GM18508 (cell line): ENCODE measurements at regions not wholly inside any gene's neighbourhood (a gene's known extent, or its start where the extent isn't known, plus 50 kb on each side); places are given as distances from the start of the nearest gene placed in this dataset.

Source experiments
- ATAC-seq: cut with Tn5 transposase; IDR thresholded peaks from one replicate; pipeline ENCODE4 v1.9.1; 2021; ENCODE audit warnings: moderate number of reproducible peaks; ENCODE audit not compliant: insufficient read depth, unreplicated experiment

GRCh38 chr3:28860307-28860706 lies 420.6 kb upstream of the RBMS3 start:
- ATAC-seq, result no peak

GRCh38 chr3:28863186-28863585 lies 417.7 kb upstream of the RBMS3 start:
- no peak for ATAC-seq

GRCh38 chr3:28867836-28868235 lies 413.0 kb upstream of the RBMS3 start:
- no peak for ATAC-seq

DNA sequence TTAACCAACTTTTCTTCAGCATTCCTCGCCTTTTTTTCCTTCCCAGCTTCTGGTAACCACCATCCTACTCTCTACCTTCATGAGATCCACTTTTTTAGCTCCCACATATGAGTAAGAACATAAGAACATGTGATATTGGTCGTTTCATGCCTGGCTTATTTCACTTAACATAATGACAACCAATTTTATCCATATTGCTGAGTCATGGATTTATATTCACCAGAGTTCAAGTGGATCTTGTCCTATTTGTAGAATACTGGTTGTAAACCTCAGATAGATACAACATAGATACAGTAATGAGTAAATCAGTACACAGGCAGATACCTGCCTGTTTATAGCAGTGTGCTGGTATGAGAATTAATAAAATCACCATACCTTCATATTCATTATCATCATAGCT lies 412.0 kb upstream of the RBMS3 start:
- no peak for ATAC-seq

GRCh38 chr3:28877912-28878311 lies 403.0 kb upstream of the RBMS3 start:
- no peak for ATAC-seq

DNA sequence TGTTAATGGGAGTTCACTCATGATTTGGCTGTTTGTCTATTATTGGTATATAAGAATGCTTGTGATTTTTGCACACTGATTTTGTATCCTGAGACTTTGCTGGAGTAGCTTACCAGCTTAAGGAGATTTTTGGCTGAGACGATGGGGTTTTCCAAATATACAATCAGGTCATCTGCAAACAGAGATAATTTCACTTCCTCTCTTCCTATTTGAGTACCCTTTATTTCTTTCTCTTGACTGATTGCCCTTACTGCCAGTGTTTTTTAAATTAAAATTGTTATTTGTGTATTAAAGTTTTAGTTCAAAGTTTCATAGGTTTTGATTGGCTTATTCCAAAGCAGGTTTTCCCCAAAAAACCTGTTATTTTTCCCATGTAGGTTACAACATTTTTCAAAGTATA lies 390.5 kb upstream of the RBMS3 start:
- ATAC-seq, result no peak

DNA sequence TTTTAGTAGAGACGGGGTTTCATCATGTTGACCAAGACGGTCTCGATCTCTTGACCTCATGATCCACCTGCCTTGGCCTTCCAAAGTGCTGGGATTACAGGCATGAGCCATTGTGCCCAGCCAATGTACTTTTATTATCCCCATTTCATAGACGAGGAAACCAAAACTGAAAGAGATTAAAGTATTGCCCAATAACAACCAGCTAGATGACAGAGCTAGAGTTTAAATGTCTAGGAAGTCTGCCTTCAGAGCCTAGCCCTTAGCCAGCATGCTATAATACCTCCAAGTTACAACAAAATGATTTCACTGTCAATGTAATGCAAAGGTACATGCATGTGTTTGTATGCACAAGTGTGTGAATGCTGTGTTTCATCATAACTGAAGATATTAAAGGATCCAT lies 389.4 kb upstream of the RBMS3 start:
- ATAC-seq, result no peak

- ATAC-seq, result no peak
Observed at GRCh38 chr3:28900301-28900700, 380.6 kb upstream of the RBMS3 start.

DNA sequence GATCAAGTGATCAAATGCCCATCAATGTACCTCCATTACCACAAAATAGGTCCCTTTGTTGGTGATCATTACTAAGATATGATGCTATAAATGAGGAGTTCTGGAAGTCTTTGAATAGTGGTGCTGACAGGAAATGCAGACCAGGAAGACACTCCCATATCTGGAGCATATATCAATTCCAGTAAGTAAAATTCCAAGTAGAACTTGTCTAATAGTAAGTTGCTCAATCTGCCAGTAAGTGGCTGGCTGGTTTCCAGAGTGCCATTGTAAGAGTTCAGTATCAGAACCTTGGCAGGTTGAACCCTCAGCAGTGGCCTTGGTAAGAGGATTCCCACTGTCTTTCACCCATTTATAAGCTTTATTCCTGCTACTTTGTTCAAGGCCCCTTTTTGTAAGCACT lies 379.9 kb upstream of the RBMS3 start:
- ATAC-seq, result no peak

DNA sequence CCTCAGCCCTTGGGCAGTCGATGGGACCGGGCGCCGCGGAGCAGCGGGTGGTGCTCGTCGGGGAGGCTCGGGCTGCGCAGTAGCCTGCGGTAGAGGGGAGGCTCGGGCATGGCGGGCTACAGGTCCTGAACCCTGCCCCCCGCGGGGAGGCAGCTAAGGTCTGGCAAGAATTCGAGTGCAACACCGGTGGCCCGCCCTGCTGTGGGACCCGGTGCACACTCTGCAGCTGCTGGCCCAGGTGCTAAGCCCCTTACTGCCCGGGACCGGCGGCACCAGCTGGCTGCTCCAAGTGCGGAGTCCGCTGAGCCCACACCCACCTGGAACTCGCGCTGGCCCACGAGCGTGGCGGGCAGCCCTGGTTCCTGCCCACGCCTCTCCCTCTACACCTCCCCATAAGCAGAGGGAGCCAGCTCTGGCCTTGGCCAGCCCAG lies 377.7 kb upstream of the RBMS3 start:
- no peak for ATAC-seq

DNA sequence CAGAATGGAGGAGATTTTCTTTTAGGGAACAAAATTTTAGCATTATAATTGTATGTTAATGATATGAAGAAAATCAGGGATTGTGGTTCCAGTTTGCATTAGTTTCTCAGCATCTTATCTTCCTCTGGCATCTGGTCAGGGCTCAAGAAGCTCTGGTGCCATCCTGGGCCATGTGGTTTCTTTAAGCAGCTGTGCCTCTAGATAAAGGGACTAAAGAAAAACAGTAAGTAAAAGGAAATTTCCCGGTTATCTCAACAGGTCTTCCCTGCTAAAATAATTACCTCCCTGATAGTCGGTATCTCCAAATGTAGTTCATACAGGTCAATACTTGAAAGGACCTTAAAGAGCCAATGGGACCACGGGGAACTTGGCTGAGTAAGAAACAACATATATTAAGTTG lies 375.1 kb upstream of the RBMS3 start:
- no peak for ATAC-seq

GRCh38 chr3:28906561-28907310 lies 374.1 kb upstream of the RBMS3 start:
- ATAC-seq, result no peak

GRCh38 chr3:28907616-28908015 lies 373.3 kb upstream of the RBMS3 start:
- ATAC-seq, result no peak

DNA sequence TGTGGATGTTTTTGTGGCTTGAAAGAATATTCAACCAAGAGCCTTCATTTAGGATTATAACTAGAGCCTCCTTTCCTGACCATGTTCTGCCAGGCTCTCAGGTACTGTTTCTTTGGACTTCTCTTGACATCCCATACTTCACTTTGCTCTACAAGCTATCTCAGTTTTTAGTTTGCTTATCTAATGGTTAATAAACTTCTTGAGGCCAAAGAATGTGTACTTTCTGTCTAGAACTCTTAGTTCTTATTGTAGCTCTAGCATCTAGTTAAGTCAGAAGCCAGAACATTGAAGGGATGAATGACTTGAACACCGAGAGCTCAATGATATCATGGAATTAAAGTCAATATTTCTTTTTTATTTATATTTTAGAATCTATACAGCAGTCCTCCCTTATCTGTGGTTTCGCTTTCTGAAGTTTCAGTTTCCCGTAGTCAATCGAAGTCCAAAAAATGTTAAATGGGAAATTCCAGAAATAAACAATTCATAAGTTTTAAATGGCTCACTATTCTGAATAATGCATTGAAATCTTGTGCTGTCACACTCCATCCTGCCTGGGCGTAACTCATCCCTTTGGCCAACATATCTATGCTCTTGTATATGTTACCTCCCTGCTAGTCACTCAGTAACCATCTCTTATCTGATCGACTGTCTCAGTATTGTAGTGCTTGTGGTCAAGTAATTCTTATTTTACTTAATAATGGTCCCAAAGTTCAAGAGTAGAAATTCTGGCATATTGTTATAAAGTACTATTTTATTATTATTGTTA lies 368.6 kb upstream of the RBMS3 start:
- ATAC-seq, result no peak

DNA sequence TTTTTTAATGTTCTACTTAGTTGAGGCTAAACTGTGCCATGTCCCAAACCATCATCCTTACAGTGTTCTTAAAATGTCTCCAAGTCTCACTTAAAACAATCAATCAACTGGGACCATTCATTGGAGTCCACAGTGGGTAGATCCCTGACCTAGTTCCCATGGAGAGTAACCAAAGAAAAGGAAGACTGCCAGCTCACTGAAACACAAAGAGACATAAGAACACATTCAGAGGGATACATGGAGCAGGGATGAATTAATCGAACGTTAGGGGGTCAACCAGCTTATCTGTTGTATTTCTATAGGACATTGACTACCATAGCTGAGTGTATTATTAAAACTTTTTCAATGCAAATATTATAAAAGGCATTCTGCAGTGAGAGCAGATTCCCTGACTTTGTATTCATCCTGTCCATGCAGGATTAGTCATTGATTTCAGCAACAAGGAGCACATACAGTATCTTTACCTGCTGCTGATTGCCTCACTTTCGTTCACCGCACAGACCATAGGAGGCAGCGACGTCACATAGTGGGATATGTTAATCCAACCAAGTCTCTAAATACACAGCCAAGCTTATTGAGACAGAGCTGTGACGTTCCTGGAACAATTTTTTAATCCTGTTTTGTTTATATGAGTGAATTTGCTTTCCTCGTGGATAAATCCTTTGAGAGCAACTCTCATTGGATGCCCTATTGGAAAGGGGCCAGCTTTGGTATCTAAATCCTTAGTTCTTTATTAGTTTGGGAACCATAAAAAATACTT lies 364.9 kb upstream of the RBMS3 start:
- ATAC-seq, result no peak

DNA sequence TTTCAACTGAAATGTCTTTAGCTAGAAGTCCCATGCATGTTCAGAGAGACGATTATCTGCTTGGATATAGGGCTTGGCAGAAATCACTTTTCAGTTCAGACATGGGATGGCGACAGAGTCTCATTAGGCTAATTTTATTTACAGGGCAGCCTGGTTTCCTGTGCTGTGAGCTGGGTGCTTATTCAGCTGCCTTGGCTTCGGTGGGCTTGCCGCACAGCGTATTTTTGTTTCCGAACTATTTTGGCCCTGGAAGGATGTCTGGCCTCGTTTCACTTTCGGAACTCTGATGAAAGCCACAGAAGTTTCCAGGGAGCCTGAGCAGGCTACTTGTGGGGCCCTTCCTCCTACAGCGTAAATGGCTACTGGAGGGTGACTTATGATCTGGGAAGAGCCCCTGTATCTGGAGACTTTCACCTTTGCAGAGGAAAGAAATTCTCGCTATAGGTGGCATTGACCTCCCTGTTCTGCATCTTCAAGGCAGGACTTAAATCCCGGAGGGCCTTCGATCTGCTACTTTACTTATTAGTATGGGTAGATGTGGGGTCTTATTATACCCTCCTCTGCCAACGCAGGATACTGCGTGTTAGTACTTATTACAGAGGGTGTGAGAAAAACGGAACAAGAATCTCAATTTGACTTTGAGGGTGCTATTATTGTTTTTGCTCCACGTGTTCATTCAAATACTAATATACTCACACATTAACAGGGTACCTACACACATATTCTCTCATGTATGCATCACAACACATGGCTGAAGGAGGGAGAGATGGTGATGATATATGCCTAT lies 364.0 kb upstream of the RBMS3 start:
- peak; percentile 90 for ATAC-seq

DNA sequence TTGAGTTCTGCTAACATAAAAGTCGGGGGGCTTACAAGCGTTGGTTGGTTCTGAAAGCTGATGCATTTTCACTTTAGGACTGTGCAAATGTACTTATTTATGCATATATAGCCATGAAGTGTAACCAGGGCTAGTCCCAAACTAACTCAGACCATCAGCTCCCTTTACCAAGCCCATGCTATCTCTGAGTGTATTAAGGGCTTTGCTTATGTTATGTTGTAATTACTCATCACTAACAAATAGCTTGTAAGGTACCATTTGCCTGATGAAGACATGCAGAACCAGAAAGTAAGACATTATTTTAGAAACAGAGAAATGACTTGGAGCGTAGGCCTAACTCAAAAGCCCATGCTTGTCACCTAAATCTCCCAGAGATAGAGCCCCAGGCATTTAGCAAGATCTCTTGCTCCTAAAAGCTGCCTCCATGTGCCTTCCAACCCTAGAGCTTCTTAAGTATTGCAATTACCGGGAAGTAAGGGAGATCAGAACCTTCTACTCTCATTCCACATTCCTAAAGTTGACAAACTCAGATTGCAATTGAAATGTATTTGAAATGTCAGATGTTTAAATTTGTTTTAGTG lies 362.9 kb upstream of the RBMS3 start:
- no peak for ATAC-seq

DNA sequence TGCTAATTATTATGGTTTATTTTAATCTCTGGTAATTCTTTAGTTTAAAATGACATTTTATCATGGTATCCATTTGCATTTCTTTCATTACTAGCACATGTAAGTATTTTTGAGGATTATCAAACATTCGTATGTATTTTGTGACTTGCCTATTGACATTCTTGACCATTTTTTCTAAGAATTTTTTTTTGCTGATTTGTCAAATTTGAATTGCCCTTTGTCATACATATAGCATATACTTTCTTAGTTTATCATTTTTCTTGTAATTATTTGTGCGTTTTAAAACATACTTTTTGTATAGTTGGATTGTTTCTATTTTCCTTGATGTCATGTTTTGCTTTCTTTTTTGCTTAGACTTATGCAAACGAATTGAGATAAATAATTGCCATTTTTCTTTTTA lies 358.5 kb upstream of the RBMS3 start:
- ATAC-seq, result no peak

- ATAC-seq, result no peak
Observed at GRCh38 chr3:28923994-28924393, 356.9 kb upstream of the RBMS3 start.

DNA sequence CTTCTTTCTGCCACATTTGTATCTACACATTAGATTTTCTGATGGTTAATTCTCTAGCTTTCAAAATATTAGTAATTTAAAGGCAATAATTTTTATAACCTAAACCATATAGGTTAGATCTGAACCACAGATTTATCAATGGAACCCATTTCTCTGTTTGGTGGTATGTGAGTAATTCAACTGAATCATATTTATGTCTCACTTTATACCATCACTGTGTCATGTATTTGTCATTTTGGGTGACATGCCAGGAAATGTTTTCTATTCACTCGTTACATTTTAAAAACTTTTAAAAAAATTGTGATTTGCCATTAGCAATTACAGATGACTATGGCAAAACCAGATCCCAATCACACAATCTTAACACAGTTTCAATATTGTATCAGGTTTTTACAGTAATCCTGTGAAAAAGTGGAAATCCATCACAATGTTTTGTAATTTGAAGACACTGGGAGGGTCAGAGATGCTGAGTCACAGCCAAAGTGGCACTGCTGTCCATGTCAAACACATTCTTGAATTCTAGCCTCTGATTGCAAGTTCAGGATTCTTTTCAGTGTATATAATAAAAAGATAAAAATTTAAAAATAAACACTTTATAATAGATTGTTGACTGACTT lies 356.0 kb upstream of the RBMS3 start:
- no peak for ATAC-seq
